GM19043 (cell line): ENCODE measurements at regions not wholly inside any gene's neighbourhood (a gene's known extent, or its start where the extent isn't known, plus 50 kb on each side); places are given as distances from the start of the nearest gene placed in this dataset.

ENCODE experiments used
- ATAC-seq: cut with Tn5 transposase; IDR thresholded peaks from one replicate; pipeline ENCODE4 v1.9.1; 2021; ENCODE audit warnings: low read depth; ENCODE audit not compliant: unreplicated experiment

DNA sequence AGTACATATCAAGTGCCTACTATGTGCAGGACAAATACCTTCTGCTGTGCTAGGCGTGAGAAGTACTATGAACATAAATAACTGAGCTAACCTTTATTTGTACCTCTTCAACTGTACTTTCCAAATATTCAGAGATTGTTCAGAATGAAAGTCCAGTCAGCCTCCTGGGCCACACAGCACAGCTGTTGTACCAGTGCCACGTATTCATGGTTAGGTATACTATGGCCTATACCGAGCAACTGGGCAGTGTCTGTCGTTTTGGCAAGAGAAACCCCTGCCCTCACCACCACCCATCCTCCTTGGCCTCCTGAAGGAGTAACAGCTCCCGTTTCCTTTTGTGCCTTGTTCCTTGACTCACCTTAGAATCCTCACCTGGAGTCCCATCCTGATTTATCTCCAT, 53.0 kb downstream of the RASSF10 start:
- no peak for ATAC-seq

DNA sequence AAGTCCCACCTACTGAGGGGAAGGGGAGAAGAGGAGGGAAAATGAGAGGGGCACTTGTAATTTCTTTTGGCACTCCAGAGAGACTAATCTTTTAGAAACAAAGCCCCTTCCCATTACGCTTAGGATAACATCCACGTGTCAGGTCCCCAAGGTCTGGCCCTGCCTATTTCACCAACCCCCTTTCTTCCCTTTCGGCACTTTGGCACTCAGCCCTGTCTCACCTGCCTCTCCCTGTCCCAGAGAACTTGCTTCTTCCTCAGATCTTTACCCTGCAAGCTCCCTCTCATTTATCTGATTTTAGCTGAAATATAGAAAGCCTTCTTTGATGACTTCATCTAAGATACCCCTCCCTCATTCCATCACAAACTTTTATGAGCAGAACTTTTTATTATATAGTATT, 55.5 kb downstream of the RASSF10 start:
- ATAC-seq = no peak

DNA sequence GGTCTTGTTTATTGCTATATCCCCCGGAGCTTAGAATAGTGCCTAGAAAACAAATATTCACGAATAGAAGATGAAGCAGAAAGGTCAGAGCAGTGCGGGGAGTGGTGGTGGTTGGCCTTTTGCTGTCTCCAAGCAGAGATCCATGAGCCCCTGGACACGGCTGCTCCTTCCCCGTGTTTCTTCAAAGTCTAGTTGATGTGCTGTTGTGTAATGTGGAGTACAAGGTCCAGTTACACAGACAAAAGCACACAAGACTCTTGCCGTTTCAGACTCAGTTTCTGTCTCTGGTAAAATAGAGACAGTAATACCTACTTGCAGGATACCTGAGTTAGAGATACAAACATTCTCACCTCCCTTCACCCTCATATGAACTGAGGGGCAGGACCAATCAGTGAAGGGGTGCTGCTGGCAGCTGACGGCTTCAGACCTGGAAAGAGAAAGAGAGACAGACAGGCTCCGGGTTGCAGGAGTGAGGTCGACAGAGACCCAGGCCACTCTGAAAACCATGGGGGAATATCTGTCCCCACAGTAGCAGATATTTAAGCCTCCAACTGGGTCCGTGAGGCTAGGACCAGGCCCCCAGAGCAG, 56.2 kb downstream of the RASSF10 start:
- ATAC-seq = no peak

DNA sequence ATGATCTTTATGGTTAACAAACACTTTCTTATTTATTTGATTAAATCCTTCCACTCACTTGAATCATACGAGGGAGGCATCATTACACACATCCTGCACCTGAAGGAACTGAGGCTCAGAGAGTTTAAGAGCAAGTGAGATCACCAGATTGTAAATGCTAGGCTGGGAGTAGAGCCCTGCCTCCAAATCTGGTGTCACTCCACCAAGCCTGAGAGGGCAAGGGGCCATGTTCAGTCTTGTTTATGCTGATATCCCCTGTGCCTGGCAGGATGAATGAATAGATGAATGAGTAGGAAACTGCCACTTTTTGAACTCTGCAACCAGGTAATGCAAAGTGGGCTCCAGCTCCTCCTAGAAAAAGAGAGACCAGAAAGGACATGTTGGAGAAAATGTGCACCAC, 59.1 kb downstream of the RASSF10 start:
- ATAC-seq = no peak

DNA sequence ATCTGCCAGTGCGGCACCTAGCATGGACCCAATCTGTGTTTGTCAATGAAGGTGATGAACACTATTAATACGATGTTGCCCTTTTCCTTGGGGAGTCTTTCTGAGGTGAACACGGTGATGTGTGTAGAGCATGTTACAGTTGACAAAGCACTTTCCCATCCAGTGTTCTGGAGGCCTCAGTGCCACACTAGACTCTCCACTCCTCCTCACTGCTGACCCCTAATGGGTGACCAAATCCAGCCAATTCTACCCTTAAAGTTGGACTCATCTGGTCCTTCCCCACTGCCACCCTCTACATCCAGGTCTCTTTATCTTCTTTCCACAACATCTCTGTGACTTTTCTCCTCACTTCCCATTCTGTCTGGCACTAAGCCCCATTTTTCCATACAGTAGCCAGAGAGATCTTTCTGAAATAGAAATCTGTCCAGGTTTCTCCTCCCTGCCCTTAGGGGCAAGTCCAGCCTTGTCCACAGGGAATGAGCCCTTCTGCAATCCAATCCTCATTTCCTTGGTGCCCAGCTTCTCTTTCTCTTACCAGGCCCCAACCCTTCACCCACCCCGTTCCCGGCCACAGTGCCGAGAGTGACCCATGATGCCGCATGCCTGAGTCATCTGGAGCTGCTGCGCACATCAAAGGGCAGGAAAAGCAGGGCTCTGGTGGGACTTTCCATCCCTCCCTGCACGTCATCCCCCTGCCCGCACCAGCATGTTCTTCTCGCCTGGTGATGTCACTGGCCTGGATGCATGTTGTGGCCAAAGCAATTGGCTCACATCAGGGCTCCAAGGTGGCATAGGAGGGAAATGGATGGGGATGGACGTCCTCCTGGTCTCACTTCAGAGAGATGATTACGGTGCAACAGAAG, 64.2 kb downstream of the RASSF10 start:
- no peak for ATAC-seq

DNA sequence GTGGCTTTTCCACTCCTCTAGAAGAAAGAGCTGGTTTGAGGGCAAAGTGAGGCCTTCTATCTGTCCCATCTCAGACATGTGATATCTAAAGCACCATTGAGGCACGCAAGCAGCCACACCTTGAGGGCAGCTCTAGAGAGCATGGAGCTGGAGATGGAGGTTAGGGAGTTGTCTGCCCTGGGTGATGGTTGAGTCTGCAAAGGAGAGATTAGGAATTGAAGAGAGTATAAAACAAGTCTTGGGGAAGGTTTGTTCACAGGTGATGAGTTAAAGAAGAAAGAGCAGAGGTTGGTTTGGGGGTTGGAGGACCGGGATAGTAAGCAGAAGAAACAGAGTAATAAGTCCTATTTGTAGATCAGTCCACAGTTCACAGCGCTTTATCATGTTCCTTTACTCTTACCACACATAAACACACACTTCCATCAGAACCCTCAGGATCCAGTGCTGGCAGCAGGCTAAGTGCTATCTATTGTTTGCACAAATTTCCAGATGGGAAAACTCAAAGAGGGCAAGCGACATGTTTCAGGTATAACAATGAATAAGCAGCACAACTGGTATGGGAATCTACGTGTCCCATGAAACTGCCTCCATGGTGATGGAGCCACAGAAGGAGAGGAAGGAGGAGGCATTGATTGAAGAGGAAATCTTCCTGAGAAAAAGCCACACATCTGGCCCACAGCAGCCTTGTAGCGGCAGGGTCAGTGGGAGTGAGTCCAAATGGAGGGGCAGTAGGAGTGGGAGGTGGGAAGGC, 65.8 kb downstream of the RASSF10 start:
- no peak for ATAC-seq

DNA sequence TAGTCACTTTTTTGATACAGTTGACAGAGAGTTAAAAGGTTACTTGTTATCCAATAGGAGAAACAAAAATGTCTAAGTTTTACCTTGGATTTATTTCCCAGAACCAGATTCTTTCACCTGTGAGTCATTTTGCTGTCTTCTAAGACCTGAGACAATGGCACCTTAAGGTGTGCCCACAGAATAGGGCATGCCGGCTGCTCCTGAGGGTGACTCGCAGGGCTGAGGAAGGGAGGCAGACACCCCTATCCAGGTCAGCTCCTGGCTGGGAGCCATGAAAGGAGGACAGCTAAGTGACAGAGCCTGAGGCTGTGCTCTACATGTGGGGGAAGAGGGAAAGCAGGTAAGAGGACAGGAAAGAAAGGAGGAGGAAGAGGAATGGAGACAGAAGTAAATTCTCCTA, 67.8 kb downstream of the RASSF10 start:
- ATAC-seq = no peak

DNA sequence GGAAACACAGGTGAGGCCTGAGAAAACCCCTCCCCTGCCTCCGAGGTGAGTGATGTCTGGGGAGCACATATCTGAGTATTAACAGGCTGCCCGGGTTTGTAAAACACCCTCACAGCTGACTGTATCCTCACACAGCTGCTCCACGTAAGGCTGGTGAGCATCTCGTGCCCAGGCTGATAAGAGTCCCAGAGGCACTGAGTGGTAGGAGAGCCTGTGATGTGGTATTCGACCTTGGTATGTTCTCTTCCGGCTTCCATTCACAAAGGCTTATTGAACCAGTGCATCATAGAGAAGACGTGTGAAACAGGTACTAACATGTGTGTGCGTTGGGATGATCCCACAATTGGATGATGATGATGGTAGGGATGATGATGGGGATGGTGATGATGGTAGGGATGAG, 71.7 kb downstream of the RASSF10 start:
- ATAC-seq = no peak

DNA sequence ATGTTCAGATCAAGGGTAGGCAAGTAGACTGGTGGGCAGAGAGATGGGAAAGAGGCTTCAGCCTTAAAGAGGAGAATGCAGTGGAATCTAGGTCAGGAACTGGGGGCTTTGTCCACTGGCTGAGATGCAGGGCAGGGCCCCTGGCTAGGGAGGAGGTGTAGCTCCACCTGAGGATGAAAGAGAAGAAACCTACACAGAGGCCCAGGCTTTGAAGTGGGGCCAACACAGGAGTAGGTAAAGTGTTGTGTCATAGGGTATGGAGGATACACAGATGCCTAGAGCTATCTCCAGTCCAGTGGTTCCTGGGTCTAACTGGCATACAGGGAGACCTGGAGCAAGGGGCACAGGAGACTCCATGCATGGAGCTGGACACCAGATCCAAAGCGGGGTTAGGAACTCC, 73.5 kb downstream of the RASSF10 start:
- no peak for ATAC-seq

DNA sequence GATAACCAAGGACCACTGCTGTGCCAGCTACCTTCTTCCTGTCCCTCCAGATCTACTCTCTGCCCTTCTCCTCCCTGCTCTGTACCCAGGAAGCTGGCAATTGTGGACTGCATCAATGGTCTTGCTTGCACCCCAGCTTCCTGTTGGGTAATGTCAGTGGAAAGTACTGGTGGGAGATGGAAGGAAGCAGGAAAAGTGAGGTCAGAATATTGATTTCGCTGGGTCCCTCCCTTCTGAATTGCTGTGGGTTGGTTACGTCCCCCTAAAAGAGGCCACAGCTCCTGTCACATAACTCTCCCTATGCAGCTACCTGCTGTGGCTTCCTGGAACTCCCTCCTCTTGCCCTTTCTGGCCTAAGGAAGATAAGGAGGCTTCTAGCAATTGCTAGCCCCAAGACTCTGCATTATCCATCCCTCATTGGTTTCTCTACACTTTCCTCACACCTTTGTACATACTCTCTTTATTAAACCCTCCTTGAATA, 81.2 kb downstream of the RASSF10 start:
- no peak for ATAC-seq

DNA sequence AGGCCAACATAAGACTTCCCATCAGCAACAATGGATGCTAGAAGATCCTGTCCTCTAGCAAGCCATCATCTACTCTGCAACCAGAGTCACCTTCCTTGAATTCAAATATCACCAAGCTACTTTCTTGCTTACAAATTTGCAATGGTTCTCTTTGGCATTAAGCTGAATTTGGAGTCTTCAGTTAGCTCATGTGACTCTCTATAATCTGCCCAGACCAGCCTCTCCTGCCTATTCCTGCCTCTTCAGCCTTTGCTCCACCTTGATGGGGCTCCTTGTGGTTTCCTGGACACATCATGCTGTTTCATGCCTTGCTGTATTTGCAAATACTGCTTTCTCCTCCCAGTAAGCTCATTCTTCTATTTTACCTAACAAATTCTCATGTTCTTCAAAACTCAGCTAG, 82.3 kb downstream of the RASSF10 start:
- ATAC-seq = no peak

DNA sequence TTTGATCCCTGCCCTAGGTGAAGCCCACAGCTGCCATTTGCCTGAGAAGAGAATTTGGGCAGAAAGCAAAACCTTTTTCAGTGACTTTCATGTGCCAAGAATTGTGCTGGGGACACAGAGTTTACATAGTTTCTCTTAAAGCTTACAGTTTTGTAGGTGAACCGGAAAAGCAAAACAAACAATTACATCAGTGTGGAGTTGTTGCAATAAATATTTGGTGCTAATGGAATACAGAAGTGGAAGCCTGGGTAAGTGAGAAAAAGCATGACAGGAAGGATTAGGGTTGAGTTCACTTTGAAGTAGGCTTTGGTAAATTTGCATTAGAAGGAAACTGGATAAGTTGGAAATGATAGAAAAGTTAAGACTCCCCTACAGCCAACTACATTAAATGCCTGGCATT, 82.7 kb downstream of the RASSF10 start:
- no peak for ATAC-seq

DNA sequence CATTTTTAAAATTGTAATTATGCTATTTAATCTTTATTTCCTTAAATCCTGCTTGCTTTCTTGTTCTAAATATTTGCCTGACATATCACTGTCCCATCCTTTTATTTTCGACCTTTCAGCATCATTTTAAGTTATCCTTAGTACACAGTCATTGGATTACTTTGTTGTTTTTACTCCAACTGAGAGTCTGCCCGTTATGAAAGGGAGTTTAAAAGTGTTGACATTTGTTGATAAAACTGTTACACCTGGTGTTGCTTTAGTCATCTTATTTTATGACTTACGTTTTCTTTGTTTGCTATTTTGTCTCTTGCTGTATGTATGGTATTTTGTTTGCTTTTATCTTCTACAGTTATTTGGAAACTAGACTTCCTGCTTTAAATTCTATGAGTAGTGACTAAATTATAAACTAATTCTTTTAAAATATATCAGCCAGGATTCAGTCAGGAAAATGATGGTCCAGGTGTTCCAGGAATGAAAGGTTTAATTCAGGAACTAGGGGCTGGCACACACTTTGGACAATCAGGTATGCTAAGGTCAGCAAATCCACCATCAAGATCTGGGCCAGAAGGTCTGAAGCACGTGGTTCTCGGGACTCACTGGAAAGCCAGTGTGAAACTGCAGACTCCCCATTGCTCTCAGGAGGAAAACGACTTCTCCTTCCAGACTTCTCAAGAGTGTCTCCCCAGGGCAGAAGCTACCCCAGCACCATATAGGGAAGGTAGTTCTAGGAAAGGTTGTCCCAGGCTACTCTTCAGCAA, 86.0 kb downstream of the RASSF10 start:
- ATAC-seq = no peak

DNA sequence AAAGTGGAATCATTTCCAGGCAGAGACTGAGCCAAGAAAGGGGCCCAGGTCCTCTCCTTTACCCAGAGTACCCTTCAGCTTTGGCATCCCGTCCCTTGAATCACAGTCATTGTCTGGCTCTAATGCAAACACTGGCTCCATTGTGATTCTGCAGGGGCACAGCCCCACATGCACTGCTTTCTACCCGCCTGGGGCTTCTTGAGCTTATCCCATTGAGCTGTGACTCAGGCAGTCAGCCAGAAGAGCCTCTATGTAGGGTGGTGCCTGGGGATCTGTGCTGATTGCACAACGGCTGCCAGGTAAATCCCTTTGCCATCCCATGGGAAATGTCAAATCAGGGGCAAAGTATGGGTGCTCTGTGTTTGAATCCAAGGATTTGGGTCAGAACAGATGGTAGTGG, 88.9 kb downstream of the RASSF10 start:
- ATAC-seq = no peak

DNA sequence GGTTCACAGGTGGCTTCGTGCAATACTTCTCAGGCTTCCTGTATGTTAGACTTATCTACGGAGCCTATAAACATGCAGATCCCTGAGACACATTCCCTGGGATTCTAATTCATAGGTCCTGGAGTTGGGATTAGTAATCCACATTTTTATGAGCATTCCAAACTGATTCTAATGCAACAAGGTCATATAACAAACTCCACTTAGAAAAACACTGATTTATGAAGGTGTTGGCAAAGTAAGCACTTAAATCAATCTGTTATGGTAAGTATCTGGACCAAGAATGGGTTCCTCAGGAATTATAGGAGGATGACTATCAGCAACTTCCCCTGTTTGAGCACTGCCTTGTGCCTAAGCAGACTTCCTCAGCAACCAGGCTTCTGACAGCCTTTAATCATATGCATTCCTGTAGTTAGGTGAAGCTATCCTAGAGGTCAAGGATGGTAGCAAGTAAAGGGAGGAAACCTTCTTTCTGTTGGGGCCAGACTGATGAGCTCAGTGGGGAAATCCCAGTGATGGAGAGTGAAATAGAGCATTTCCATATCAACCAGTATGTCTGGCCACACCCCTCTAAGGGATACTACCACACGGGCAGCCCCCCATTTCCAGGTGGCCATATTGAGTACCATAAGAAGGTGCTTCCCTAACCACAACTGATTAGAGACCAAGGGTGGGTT, 89.6 kb downstream of the RASSF10 start:
- ATAC-seq = no peak

DNA sequence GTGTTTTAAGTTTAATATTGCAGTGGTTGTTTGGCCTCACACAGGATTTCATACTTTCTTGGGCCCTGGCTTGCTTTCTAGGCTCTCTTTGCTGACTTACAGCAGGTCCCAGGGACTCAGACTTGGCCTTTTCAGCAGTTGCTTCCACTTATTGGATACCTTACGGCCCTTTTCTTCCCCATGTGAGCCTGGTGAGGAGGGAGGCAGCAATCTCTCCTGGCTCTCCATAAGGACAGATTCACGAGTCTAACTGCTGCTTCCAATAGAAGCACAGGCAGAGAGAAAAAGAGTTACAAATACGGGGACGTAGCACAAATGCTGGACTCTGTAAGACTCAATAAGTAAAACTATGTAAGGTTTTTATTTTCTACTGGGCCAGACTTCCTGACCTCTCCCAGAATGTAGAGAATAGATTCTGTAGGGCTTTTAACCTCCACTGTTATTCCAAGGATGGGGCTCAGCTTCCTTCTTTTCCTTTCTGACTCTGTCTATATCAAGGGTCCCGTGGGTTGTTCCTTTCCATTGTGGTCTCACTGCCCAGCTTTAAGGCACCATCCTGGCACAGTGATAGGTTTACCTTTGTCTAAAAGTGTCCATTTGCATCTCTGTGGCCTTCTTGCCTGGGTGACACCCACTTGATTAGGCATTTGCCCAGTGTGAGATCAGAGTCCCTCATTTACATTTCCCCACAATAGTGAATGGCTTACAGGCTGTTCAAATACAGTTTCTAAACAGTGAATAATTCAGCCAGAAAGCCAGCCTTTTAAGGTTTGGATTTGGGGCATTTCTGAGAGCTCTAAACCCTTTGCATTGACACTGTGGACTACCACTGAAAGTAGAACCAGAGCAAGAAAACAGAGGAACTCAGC, 92.8 kb downstream of the RASSF10 start:
- ATAC-seq = peak; percentile 46

DNA sequence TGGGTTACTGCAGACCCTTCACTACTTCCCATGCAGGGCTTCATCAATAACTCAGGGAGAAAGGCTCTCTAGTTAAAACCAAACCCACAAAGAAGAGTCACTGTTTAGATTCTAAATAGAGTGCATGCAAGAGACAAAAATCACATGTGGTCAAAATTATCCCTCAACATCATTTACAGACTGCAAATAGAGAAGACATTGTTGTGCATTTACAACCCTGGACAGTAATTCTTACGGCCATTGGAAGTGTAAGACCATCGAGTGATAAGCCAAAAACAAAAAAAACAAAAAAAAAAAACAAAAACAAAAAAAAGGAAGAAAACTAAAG, 93.4 kb downstream of the RASSF10 start:
- ATAC-seq = no peak

DNA sequence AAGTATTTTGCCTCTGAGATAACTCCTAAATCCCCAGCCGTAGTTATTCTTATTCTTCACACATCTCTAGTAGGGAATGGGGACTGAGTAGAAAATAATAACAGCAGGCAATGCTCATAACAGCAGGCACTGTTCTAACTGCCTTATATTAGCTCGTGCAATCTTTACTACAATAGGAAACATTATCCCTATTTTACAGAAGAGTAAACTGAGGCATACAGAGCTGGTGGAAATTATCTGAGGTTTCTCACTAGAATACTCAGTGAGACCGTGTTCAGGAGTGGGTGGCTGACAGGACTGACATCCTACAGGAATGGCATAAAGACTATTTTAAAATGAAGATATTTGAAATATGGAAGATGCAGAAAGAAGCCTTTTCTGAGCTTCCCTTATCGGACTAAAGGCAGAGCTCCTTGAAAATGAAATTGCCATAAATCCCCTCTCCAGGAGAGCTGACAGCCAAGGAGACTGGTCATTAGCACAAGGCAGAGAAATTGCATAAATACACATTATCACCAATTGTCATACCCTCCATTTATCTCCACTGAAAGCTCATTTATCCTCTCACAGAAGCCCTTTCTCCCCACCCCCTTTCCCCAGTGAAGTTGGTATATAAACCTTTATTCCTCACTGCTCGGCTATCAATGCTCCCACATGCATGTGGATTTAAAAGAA, 93.9 kb downstream of the RASSF10 start:
- ATAC-seq = no peak

DNA sequence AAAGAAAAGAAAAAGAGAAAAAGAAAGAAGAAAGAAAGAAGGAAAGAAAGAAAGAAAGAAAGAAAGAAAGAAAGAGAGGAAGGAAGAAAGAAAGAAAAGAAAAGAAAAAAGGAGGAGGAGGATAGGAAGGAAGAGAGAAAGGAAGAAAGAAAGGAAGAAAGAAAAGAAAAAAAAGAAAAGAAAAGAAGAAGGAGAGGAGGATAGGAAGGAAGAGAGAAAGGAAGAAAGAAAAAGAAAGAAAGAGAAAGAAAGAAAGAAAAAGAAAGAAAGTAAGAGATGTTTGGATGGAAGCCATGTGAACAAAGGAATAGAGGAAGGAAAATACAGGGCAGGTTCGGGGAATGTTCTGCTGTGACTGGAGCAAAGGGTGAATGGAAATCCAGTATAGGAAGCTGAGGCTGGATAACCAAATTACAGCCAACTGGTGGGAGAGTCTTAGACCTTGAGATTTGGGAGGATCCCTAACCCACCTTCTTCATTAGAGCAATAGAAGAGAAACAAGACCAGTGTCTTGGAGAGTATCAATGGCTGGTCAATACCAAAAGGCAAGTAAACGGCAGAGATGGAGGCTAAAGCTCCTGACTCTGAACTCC, 94.9 kb downstream of the RASSF10 start:
- no peak for ATAC-seq
